GM12873 (cell line): ENCODE measurements at regions not wholly inside any gene's neighbourhood (a gene's known extent, or its start where the extent isn't known, plus 50 kb on each side); places are given as distances from the start of the nearest gene placed in this dataset.
A peak's percentile ranks its signal among the peaks of the same experiment; 100 is the strongest.

ENCODE experiments used
- TF ChIP-seq, protein P1 (sequence below): IDR thresholded peaks from 2 replicates; pipeline ENCODE4 v1.5.1; 2012; ENCODE audit warnings: low read depth, mild to moderate bottlenecking, moderate library complexity, low read length, control low read depth; ENCODE audit not compliant: insufficient read depth; ENCODE audit errors: missing control alignments

DNA sequence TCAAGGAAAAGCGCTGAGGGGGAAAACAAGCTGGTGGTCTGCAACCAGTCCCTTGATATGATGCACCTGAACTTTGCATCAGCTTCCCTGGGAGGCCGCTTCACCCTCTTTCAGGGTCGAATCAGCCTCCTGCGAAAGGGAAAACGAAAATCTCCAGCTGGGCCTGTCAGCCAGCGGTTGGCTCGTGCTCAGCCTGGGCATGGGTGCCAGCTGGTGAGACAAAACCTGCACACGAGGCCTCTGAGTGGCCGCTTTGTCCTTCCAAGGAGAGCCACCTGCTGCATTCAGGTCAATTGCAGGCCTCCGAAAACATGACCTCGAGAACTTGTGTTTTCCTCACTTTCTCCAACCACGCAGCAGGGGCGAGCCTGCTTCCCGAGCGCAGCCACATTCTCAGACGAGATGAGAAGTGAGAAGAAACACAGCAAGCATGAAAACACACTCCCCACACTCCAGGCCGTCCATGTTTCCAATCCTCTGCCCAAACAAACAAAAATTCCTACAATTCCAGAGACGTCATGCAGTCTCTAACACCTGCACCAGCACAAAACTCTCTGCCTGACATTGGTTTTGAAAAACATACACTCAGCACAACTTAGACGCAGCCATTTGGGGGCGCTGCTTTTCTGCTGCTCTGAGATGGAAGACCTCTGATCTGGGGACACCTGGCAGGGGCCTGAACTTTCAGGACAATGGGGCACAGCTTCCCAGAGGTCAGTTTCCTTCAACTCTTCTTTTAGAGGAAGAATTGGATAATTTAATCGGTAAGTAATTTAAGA, 77.1 kb downstream of the DHCR7 start:
- TF ChIP-seq, protein P1, sequence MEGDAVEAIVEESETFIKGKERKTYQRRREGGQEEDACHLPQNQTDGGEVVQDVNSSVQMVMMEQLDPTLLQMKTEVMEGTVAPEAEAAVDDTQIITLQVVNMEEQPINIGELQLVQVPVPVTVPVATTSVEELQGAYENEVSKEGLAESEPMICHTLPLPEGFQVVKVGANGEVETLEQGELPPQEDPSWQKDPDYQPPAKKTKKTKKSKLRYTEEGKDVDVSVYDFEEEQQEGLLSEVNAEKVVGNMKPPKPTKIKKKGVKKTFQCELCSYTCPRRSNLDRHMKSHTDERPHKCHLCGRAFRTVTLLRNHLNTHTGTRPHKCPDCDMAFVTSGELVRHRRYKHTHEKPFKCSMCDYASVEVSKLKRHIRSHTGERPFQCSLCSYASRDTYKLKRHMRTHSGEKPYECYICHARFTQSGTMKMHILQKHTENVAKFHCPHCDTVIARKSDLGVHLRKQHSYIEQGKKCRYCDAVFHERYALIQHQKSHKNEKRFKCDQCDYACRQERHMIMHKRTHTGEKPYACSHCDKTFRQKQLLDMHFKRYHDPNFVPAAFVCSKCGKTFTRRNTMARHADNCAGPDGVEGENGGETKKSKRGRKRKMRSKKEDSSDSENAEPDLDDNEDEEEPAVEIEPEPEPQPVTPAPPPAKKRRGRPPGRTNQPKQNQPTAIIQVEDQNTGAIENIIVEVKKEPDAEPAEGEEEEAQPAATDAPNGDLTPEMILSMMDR: peak; percentile 44

DNA sequence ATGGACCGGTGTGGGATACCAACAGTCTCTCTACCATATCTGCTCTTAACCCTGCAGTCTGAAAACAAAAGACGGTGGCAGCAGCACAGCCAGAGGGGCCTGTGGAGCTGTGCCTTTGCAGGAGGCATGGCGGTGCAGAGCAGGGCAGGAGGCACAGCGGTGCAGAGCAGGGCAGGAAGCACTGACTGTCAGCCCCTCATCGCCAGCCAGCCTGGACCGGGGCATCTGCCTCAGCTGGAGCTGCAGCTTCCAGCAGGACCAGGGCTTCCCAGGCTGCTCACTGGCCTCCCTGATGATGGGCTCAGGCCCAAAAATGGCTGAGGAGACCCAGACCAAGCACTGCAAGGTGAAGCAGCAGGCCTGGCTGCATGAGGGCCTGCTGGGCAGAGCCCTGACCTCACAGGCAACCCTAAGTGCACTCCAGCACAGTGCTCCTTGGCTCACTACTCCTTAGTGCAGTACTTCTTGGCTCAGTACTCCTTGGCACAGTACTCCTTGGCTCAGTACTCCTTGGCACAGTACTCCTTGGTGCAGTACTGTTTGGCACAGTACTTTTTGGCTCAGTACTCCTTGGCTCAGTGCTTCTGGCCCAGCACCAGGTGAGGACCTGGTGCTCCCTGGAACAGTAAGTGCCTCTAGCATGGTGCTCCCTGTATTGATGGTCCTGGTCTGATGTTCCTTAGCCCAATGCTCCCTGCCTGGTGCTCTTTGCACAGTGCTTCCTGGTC, 78.0 kb downstream of the DHCR7 start:
- TF ChIP-seq, protein P1: no peak

DNA sequence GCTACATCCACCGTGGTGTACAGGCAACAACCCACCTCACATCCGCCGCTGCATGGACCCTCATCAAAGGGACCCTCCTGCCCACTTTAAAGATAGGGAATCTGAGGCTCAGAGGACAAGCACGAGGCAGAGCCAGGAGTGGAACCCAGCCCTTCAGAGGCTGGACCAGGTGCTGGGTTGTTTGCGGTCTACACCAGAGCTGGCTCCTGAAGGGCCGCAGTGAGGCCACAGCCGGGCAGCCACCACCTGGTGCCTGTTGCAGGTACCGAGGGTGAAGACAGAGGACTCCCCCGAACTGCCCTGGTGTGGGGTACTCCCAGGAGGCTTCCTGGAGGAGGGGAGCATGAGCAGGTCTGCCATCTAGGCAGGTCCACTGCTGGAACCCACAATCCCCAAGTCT, 78.8 kb downstream of the DHCR7 start:
- TF ChIP-seq, protein P1: no peak

DNA sequence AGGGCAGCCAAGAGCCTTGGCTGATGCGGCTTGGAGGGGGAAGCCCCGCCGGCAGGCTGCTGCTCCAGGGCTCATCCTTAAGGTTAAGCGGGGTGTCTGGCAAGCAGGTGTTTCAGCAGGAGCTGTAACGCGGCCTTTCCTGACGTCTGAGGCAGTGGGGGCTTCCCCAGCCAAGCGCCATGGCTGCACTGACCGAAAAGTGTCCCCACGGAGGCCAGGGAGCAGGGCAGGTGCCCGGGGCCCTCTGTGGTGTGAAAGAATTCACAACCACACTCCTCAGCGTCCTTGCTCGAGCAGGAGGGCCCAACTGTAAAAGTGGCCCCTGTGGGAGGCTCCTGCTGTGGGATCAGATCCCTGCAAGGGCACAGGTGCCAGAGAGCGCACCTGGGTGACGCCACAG, 79.2 kb downstream of the DHCR7 start:
- TF ChIP-seq, protein P1: no peak

DNA sequence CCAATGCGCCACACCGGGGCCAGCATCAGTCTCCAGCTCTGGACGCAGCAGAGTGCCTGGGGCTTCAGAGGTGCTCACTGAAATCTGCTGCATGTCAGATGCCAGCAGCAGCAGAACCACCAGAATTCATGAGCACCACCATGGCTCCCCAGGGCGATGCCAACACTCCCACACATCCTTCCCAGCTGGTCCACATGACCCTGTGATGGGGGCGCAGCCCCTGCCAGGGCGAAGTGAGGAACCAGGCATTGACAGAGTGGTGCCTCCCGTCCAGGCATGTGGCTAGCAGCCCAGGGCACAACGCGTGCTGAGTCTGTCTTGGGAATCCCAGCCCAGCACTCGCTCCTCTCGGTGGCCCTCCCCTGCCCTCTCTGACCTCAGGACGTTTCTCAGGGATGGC, 80.4 kb downstream of the DHCR7 start:
- TF ChIP-seq, protein P1: no peak

DNA sequence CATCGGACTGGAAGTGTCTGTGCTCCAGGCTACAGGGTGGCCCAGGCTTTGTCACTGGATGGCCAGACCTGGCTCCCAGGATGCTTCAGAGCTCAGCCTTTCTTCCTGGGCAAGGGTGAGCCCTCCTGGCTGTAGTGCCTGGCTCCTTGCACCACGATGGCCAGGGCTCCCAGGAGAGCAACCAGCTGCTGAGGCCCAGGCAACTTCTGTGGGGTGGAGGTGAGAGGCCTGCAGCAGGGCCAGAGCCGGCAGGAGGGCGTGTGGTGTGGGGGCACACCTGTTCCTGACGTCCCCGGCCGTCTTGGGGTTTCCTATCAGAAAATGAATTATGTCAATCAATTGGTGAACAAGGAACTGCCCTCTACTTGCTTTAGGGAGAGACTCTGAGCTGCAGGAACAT, 82.1 kb downstream of the DHCR7 start:
- TF ChIP-seq, protein P1: no peak

DNA sequence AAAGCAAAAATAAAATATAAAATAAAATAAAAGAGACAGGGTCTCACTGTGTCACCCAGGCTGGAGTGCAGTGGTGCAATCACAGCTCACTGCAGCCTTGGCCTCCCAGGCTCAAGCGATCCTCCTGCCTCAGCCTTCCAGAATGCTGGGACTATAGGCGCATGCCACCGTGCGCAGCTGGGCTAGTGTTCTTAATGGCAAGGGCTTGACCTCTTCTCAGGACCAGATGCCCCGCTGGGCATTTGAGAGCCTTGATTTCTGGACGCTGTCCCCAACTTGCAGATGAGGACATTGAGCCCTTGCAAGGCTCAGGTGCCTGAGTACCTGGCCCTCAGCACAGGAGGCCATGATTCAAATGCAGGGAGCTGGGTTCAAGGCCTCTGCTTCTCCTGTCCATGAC, 82.6 kb downstream of the DHCR7 start:
- TF ChIP-seq, protein P1: no peak
